Activated naive CD4-positive, alpha-beta T cell treated with anti-CD3 and anti-CD28 coated beads, Interleukin-2, amount 50 U/mL, for 72 hours (primary cell): ENCODE measurements at regions not wholly inside any gene's neighbourhood (a gene's known extent, or its start where the extent isn't known, plus 50 kb on each side); places are given as distances from the start of the nearest gene placed in this dataset.
"Not testable (repeated sequence)": the region's sequence is repeated elsewhere in the genome, so short reads cannot be mapped to it uniquely, and the experiment has no call there.

Experiments used
- ATAC-seq, 2 donors: fragments of 150-1000 bp; cut with Tn5 transposase; 2 replicates each; pipeline ENCODE4 v1.10.0; 2021; ENCODE audit warnings: mild to moderate bottlenecking in 2 of 2, moderate library complexity in 2 of 2
- DNase-seq, 2 donors: peaks; one replicate each; pipeline ENCODE4 v3.0.0; 2021 to 2022; ENCODE audit warnings: low spot score in 2 of 2
- H3K27ac Mint-ChIP-seq, 2 donors: one replicate each; pipeline ENCODE4 v1.8.0; 2022; ENCODE audit warnings: mild to moderate bottlenecking in 2 of 2, mixed read lengths in 2 of 2
- H3K36me3 Mint-ChIP-seq, 2 donors: one replicate each; pipeline ENCODE4 v1.8.0; 2022; ENCODE audit warnings: mixed read lengths in 2 of 2
- H3K9me3 Mint-ChIP-seq, 2 donors: one replicate each; pipeline ENCODE4 v1.8.0; 2022; ENCODE audit warnings: mixed read lengths in 2 of 2

- no peak for DNase-seq
- H3K9me3 Mint-ChIP-seq: no peaks in the 10 kb centered on the region
- ATAC-seq: no peak
- H3K27ac Mint-ChIP-seq: no peak overlapping the region
- no peaks in the 10 kb centered on the region for H3K36me3 Mint-ChIP-seq
Observed at GRCh38 chr6:11486959-11487358, 50.6 kb upstream of the TMEM170B start.

GRCh38 chr6:11486486-11486885 lies 51.1 kb upstream of the TMEM170B start:
- no peaks in the 10 kb centered on the region for H3K36me3 Mint-ChIP-seq
- no peak overlapping the region for H3K27ac Mint-ChIP-seq
- no peaks in the 10 kb centered on the region for H3K9me3 Mint-ChIP-seq
- DNase-seq (no peak), ATAC-seq (no peak)

- Mint-ChIP-seq H3K36me3 (no peaks in the 10 kb centered on the region), H3K27ac (no peak overlapping the region), H3K9me3 (no peaks in the 10 kb centered on the region)
- no peak for ATAC-seq
- no peak for DNase-seq
Observed at GRCh38 chr6:11486051-11486450, 51.5 kb upstream of the TMEM170B start.

GRCh38 chr6:11485271-11485670 lies 52.3 kb upstream of the TMEM170B start:
- H3K27ac Mint-ChIP-seq: no peak overlapping the region
- H3K9me3 Mint-ChIP-seq: no peaks in the 10 kb centered on the region
- no peak for ATAC-seq
- no peaks in the 10 kb centered on the region for H3K36me3 Mint-ChIP-seq
- no peak for DNase-seq

GRCh38 chr6:11484441-11484840 lies 53.1 kb upstream of the TMEM170B start:
- no peak for ATAC-seq
- Mint-ChIP-seq H3K27ac (no peak overlapping the region), H3K36me3 (no peaks in the 10 kb centered on the region), H3K9me3 (no peaks in the 10 kb centered on the region)
- DNase-seq: no peak

GRCh38 chr6:11482616-11483015 lies 54.9 kb upstream of the TMEM170B start:
- no peak for ATAC-seq
- no peak for DNase-seq
- Mint-ChIP-seq H3K9me3 (no peaks in the 10 kb centered on the region), H3K27ac (peak overlapping the region in 1 of 2 donors; percentile 30), H3K36me3 (no peaks in the 10 kb centered on the region)

- H3K9me3 Mint-ChIP-seq: no peaks in the 10 kb centered on the region
- H3K36me3 Mint-ChIP-seq: no peaks in the 10 kb centered on the region
- ATAC-seq (no peak), DNase-seq (no peak)
- no peak overlapping the region for H3K27ac Mint-ChIP-seq
Observed at GRCh38 chr6:11480541-11480940, 57.0 kb upstream of the TMEM170B start.

GRCh38 chr6:11479296-11479695 lies 58.3 kb upstream of the TMEM170B start:
- DNase-seq (no peak), ATAC-seq (no peak)
- H3K36me3 Mint-ChIP-seq: no peaks in the 10 kb centered on the region
- H3K9me3 Mint-ChIP-seq: no peaks in the 10 kb centered on the region
- no peak overlapping the region for H3K27ac Mint-ChIP-seq

- DNase-seq (no peak), ATAC-seq (no peak)
- no peaks in the 10 kb centered on the region for H3K36me3 Mint-ChIP-seq
- no peaks in the 10 kb centered on the region for H3K9me3 Mint-ChIP-seq
- no peak overlapping the region for H3K27ac Mint-ChIP-seq
Observed at GRCh38 chr6:11478586-11478985, 59.0 kb upstream of the TMEM170B start.

- Mint-ChIP-seq H3K27ac (no peak overlapping the region), H3K9me3 (no peaks in the 10 kb centered on the region), H3K36me3 (no peaks in the 10 kb centered on the region)
- no peak for DNase-seq
- ATAC-seq: no peak
Observed at GRCh38 chr6:11475016-11475415, 62.5 kb upstream of the TMEM170B start.

GRCh38 chr6:11473008-11473740 lies 64.4 kb upstream of the TMEM170B start:
- ATAC-seq: no peak
- Mint-ChIP-seq H3K9me3 (no peaks in the 10 kb centered on the region), H3K27ac (no peak overlapping the region)

GRCh38 chr6:11471261-11471660 lies 66.3 kb upstream of the TMEM170B start:
- no peak for DNase-seq
- H3K27ac Mint-ChIP-seq: no peak overlapping the region
- no peaks in the 10 kb centered on the region for H3K36me3 Mint-ChIP-seq
- ATAC-seq: no peak
- no peaks in the 10 kb centered on the region for H3K9me3 Mint-ChIP-seq

More at GRCh38 chr6:11473008-11473740, 64.4 kb upstream of the TMEM170B start:
- no peaks in the 10 kb centered on the region for H3K36me3 Mint-ChIP-seq
- no peak for DNase-seq

GRCh38 chr6:11469684-11470083 lies 67.9 kb upstream of the TMEM170B start:
- DNase-seq (no peak), ATAC-seq (no peak)
- H3K36me3 Mint-ChIP-seq: no peaks in the 10 kb centered on the region
- no peak overlapping the region for H3K27ac Mint-ChIP-seq
- no peaks in the 10 kb centered on the region for H3K9me3 Mint-ChIP-seq

GRCh38 chr6:11468271-11468670 lies 69.3 kb upstream of the TMEM170B start:
- ATAC-seq, H3K9me3 Mint-ChIP-seq, H3K27ac Mint-ChIP-seq, H3K36me3 Mint-ChIP-seq, DNase-seq: not testable (repeated sequence)

GRCh38 chr6:11467364-11467763 lies 70.2 kb upstream of the TMEM170B start:
- Mint-ChIP-seq H3K36me3 (no peaks in the 10 kb centered on the region), H3K9me3 (peaks cover 0 to 3% of the 10 kb centered on the region in 2 donors), H3K27ac (no peak overlapping the region)
- DNase-seq (no peak), ATAC-seq (no peak)

GRCh38 chr6:11463398-11463780 lies 74.2 kb upstream of the TMEM170B start:
- Mint-ChIP-seq H3K27ac (no peak overlapping the region), H3K9me3 (peaks cover 0 to 3% of the 10 kb centered on the region in 2 donors), H3K36me3 (peaks cover 0 to 6% of the 10 kb centered on the region in 2 donors)
- DNase-seq: no peak
- ATAC-seq: no peak

- no peak for ATAC-seq
- no peak for DNase-seq
- Mint-ChIP-seq H3K27ac (no peak overlapping the region), H3K9me3 (peaks cover 0 to 3% of the 10 kb centered on the region in 2 donors), H3K36me3 (peaks cover 0 to 6% of the 10 kb centered on the region in 2 donors)
Observed at GRCh38 chr6:11462742-11463397, 74.7 kb upstream of the TMEM170B start.
